GM12872 (cell line): ENCODE measurements at regions not wholly inside any gene's neighbourhood (a gene's known extent, or its start where the extent isn't known, plus 50 kb on each side); places are given as distances from the start of the nearest gene placed in this dataset.

Source experiments
- TF ChIP-seq, protein P1 (sequence below): IDR thresholded peaks from 3 replicates; pipeline ENCODE4 v1.5.1; 2011; ENCODE audit warnings: low read depth, mild to moderate bottlenecking, low read length, moderate library complexity; ENCODE audit not compliant: insufficient read depth

DNA sequence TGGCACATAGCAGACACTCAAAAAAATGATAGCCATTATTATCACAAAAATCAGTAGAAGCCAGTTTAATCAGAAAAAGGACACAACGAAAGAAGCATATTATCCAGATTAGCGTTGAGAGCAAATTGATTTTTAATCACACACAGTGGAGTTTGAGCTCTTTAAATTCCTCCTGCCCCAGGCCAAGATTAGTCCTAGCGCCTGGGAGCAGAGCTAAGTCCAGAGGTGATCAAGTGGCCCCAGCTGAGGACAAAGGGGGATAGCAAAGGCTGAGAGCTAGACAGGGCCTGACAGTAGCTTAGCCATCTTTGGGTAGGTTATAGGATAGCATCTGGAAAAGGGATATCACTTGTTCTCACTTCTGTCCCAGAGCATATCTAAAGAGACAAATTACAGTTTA is 133.6 kb downstream of the NXPE2 start:
- TF ChIP-seq, protein P1, sequence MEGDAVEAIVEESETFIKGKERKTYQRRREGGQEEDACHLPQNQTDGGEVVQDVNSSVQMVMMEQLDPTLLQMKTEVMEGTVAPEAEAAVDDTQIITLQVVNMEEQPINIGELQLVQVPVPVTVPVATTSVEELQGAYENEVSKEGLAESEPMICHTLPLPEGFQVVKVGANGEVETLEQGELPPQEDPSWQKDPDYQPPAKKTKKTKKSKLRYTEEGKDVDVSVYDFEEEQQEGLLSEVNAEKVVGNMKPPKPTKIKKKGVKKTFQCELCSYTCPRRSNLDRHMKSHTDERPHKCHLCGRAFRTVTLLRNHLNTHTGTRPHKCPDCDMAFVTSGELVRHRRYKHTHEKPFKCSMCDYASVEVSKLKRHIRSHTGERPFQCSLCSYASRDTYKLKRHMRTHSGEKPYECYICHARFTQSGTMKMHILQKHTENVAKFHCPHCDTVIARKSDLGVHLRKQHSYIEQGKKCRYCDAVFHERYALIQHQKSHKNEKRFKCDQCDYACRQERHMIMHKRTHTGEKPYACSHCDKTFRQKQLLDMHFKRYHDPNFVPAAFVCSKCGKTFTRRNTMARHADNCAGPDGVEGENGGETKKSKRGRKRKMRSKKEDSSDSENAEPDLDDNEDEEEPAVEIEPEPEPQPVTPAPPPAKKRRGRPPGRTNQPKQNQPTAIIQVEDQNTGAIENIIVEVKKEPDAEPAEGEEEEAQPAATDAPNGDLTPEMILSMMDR = no peak

DNA sequence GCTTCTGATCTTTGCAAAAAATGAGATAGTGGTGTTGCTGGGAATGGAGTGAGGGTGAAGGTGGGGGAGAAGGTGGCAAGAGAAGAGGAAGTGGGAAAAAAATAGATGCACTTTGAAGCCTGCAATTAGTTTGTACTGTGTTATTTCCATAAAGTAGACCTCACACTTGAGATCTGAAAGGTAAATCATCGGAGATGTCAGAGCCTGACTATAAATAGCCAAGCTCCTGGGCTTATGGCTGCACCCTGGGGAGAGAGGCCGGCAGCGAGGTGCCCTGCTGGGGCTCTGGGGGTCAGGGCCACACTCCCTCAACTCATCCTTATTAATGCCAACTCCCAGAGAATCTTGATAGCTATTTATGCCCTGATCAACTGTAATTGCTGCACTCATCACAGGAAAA is 134.4 kb downstream of the NXPE2 start:
- TF ChIP-seq, protein P1 = no peak

DNA sequence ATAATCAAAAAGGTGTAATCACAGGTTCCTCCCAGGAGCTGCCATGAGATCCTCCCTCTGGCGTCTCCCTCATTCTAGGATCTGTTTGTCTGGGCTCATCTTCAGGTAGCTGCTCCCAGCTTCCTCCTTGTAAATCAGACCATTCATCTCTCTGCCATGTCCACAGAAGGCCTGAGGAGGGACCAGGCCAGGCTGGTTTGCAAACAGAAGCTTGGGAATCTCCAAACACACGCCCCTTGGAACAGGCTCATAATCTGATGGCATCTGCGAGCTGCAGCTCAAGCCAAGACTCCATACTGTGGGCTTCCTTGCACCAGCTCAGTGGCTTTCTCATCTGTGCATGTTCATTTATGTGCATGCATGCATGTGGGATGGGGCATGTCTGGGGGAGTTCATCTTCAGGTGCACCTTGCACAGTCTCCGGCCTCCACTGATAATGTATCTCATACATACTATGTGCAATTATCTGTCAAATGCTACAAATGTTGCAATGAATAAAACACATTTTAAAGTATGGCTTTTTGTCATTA is 134.9 kb downstream of the NXPE2 start:
- TF ChIP-seq, protein P1 = no peak

DNA sequence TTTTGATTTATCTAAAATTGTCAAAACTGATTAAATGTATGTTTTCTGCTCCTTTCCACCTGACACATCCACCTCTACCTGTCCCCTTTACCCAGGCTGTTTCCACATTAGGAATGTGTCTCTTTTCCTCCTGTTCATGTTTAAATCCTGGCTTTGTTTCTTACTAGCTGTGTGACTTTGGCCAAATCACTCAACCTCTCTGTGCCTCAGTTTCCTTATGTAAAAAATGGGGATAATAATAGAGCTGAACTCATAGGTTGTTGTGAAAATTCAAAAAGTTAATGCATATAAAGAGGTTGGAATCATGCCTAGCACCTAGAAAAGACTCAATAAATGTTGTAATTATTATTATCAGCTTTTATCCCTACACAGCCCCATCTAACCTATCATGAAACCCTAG is 136.8 kb downstream of the NXPE2 start:
- TF ChIP-seq, protein P1 = no peak

DNA sequence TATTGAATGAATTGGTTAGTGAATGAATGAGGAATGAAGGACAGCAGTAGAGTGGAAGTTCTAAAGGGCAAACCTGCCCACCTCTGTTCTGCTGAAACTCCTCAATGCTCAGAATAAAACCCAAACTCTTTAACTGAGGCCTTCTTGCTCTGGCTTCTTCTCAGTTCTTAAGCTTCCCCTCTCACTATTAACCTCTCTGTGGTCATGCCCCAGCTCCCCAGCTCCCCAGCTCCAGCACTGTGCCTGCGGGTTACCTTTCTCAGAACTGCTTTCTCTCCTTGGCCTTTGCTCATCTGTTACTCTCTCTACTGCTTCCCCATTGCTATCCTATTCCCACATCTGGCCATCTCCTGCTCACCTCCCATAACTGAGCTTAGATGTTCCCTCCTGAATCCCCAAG is 137.4 kb downstream of the NXPE2 start:
- TF ChIP-seq, protein P1 = no peak

DNA sequence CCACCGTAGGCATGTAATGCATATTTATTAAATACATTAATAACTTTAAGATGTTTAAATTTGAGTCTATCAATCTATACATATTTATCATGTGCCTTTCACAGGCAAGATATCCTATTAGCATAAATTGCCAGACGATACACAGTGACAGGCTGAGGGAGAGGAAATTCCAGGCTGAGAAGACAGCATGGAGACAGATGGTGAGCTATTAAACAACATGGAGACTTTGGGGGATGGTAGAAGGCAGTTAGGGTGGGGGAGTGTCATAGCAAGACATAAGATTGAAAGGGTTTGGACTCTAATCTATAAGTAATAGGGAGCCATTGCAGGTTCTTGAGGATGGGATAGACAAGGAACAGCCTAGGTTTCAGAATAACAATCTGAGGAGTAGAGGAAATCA is 138.5 kb downstream of the NXPE2 start:
- TF ChIP-seq, protein P1 = no peak

DNA sequence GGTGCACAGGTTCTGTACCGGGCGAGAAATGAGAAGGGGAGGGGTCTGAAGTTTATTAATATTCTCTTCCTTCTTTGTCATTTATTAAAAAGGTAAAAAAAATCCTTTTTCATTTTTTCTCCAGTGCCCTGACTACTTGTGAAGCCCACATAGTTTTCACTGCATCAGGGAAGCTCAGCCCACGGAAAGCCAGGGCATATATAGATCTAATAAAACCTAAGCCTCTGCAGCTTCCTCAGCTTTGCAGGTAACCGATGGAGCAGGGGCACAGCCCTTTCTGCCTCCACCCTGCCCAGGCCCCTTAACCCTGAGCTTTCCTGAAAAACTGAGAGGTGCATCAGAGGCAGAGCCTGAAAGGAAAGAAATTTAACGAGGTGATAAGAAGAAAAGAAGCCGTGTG is 140.1 kb downstream of the NXPE2 start:
- TF ChIP-seq, protein P1 = no peak
